Motor neuron (in vitro differentiated cells): ENCODE measurements at regions not wholly inside any gene's neighbourhood (a gene's known extent, or its start where the extent isn't known, plus 50 kb on each side); places are given as distances from the start of the nearest gene placed in this dataset.

ENCODE experiments used
- ATAC-seq, 8 experiments: fragments of 200-7000 bp; cut with Tn5 transposase; replicated peaks in 6 of 8; 2 replicates each; pipeline ENCODE4 v1.8.0; 2021; ENCODE audit warnings: mild to moderate bottlenecking in 8 of 8, moderate library complexity in 8 of 8
- H3K27ac ChIP-seq, 2 donors: fragments of 250-450 bp; sonication (Bioruptor Pico); 2 replicates each; pipeline ENCODE4 v1.9.0; 2021; ENCODE audit warnings: antibody characterized with exemption in 2 of 2, mild to moderate bottlenecking in 2 of 2, moderate library complexity in 1 of 2
- H3K4me1 ChIP-seq, 2 donors: fragments of 250-450 bp; sonication (Bioruptor Pico); replicated peaks in 1 of 2; 2 replicates each; pipeline ENCODE4 v1.6.1; 2021; ENCODE audit warnings: antibody characterized with exemption in 2 of 2, mild to moderate bottlenecking in 2 of 2, moderate library complexity in 1 of 2
- H3K4me3 ChIP-seq, 5 donors: fragments of 250-450 bp; sonication (Bioruptor Pico); 2 replicates each; pipeline ENCODE4 v1.9.0; 2021; ENCODE audit warnings: antibody characterized with exemption in 5 of 5, mild to moderate bottlenecking in 5 of 5, moderate library complexity in 4 of 5
- WGBS, 10 experiments: fragments of 450-650 bp; shearing (Covaris generic); methylation state at CpG; one replicate each; pipeline ENCODE4 v1.0.0; 2022; 5-methylcytosine and 5-hydroxymethylcytosine counted together
- in situ Hi-C, 9 experiments: fragments of 400-800 bp; cut with MboI; loops; one replicate each; pipeline ENCODE4 v1.15.0; 2021; ENCODE audit warnings: low sequenced_read_pairs in 9 of 9, low pct_unique_long_range_greater_than_20kb in 2 of 9; ENCODE audit not compliant: unreplicated experiment in 9 of 9

DNA sequence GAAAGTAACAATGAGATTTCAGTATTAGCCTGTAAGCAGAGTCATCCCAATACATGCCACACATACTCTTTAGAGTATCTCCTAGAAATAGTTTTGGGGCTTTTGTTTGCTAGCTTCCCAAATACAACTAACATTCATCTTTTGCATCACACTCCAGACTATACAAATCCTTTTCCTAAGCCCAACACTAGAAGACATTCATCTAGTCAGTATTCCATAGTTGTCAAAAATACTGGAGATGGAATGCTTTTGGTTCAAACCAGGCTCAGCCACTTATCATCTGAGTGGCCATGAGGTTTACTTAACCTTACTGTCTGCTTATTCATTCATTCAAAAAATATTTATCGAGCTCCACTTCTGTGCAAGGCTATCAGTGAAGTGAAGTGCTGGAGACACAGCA lies 205.1 kb upstream of the SGCD start:
- WGBS, 10 experiments: 0 to 100% (median 84%) methylated on average over 1 of the region's 1 CpG; no CpG with 5 or more reads in 2 of the 10 experiments
- in situ Hi-C loops: no loop called here
- Histone ChIP-seq H3K4me1 (no peaks in the 10 kb centered on the region), H3K4me3 (no peak overlapping the region), H3K27ac (no peak overlapping the region)
- no peak for ATAC-seq

GRCh38 chr5:156124708-156125107 lies 202.3 kb upstream of the SGCD start:
- ATAC-seq: peak in 2 of 8 experiments; percentile 40 to 52
- WGBS, 10 experiments: 83 to 100% methylated on average over 1 of the region's 1 CpG; no CpG with 5 or more reads in 8 of the 10 experiments
- Histone ChIP-seq H3K27ac (no peak overlapping the region), H3K4me1 (no peaks in the 10 kb centered on the region), H3K4me3 (no peak overlapping the region)
- in situ Hi-C loops: no loop called here

DNA sequence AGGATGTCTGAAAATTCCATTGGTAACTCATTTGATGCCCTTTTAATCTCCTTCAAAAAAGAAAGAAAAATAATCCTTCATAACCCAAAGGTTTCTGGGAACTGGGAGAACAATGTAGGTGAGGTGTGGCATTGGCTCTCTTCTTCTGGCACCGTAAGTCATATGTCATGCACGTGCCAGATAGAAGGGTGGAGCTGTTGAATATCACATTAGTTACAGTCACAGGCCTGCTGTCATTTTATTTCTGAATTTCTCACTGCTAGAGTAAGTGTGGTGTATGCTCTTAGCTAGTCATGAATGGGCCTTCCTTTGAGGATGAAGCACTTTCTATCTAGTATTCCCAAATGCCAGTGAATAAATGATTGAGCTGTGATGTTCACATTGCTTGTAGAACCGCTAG lies 201.8 kb upstream of the SGCD start:
- Histone ChIP-seq H3K4me1 (no peaks in the 10 kb centered on the region), H3K4me3 (no peak overlapping the region), H3K27ac (no peak overlapping the region)
- 43 to 100% (median 80%) methylated on average over 1 to 3 of the region's 3 CpGs; no CpG with 5 or more reads in 4 of the 10 experiments for WGBS, 10 experiments
- ATAC-seq: peak in 2 of 8 experiments; percentile 60 to 81
- in situ Hi-C loops: no loop called here

- 17 to 100% (median 63%) methylated on average over 1 of the region's 1 CpG; no CpG with 5 or more reads in 1 of the 10 experiments for WGBS, 10 experiments
- Histone ChIP-seq H3K4me1 (no peaks in the 10 kb centered on the region), H3K27ac (no peak overlapping the region), H3K4me3 (no peak overlapping the region)
- no peak for ATAC-seq
- in situ Hi-C loops: no loop called here
These were observed 200.2 kb upstream of the SGCD start for GRCh38 chr5:156126716-156127115.

DNA sequence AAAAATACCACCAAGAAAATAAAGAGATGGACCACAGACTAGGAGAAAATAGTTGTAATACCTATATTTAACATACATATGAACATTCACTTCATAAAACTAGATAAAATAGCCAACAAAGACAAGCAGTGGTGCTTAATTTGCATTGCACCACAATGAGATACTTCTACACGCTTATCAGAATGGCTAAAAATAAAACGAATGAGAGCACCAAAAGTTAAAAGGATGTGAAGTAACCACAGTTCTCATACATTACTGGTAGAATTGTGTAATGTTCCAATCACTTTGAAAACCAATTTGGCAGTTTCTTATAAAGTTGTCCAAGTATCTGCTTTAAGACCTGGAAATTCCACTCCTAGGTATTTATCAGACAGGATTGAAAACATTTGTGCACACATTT lies 198.9 kb upstream of the SGCD start:
- H3K4me3 ChIP-seq: no peak overlapping the region
- in situ Hi-C loops: no loop called here
- 20 to 100% (median 79%) methylated on average over 1 to 2 of the region's 2 CpGs; no CpG with 5 or more reads in 1 of the 10 experiments for WGBS, 10 experiments

GRCh38 chr5:156134216-156134615 lies 192.7 kb upstream of the SGCD start:
- no peak for ATAC-seq
- in situ Hi-C loops: no loop called here
- WGBS, 10 experiments: 80 to 100% (median 100%) methylated on average over 1 to 3 of the region's 3 CpGs; no CpG with 5 or more reads in 2 of the 10 experiments

More for the DNA sequence above, 198.9 kb upstream of the SGCD start:
- H3K4me1 ChIP-seq: no peaks in the 10 kb centered on the region
- ATAC-seq: no peak
- H3K27ac ChIP-seq: no peak overlapping the region

GRCh38 chr5:156135531-156135930 lies 191.4 kb upstream of the SGCD start:
- no peaks in the 10 kb centered on the region for H3K4me1 ChIP-seq
- ATAC-seq: no peak
- no peak overlapping the region for H3K27ac ChIP-seq
- in situ Hi-C loops: no loop called here
- 60 to 100% (median 67%) methylated on average over 1 of the region's 1 CpG; no CpG with 5 or more reads in 3 of the 10 experiments for WGBS, 10 experiments
- no peak overlapping the region for H3K4me3 ChIP-seq

More at GRCh38 chr5:156134216-156134615, 192.7 kb upstream of the SGCD start:
- H3K4me3 ChIP-seq: no peak overlapping the region
- no peak overlapping the region for H3K27ac ChIP-seq
- H3K4me1 ChIP-seq: no peaks in the 10 kb centered on the region

GRCh38 chr5:156137071-156137869 lies 189.7 kb upstream of the SGCD start:
- in situ Hi-C loops: no loop called here
- WGBS, 10 experiments: 4 to 95% (median 57%) methylated on average over 3 to 5 of the region's 5 CpGs; no CpG with 5 or more reads in 2 of the 10 experiments
- peak in 2 of 8 experiments; percentile 90 to 95 for ATAC-seq
- H3K27ac ChIP-seq: no peak overlapping the region
- no peak overlapping the region for H3K4me3 ChIP-seq
- H3K4me1 ChIP-seq: no peaks in the 10 kb centered on the region

DNA sequence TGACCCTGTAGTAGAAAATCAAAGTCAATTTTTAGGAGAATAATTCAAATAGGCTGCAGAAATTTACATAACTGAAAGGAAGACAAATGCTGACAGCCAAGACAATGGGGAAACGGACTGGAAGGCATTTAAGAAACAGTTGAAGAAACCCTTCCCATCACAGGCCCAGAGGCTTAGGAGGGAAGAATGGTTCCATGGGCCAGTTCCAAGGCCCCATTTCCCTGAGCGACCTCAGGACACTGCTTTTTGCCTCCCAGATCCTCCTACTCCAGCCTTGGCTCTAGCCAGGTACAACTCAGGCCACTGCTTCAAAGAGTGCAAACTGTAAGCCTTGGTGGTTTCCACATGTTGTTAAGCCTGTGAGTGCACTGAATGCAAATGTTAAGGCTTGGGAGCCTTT lies 184.1 kb upstream of the SGCD start:
- no peak for ATAC-seq
- no peaks in the 10 kb centered on the region for H3K4me1 ChIP-seq
- in situ Hi-C loops: no loop called here

DNA sequence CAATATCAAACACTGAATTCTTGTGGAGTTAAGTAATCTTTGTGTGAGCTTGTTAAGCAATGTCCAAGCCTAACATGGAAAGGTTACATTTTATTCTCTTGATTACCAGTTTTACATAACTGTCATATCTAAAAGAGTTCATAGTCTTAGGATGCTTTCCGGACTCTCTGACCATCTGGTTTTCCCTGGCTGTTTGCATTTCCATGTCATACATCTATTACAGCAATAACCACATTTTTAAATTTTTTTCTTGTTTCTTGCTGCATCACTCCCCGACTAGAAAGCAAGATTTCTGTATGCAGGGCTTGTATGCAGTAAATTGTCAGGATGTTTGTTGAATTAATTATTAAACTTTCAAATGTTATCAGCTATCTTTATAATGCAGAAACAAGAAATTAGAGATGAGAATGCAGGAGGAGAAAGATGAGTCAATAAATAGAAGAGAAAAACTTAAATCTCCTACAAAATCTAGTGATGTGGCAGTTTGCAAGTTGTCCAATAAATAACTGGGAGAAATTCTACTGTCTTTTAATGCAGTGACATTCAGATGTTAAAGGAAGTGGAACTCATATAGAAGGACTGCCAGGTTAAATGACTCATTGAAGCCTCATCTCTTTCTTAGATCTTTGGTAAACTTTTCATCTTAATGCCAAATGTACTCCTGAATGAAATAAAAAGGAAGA lies 179.6 kb upstream of the SGCD start:
- 0 to 86% (median 50%) methylated on average over 1 to 2 of the region's 2 CpGs; no CpG with 5 or more reads in 2 of the 10 experiments for WGBS, 10 experiments
- H3K4me3 ChIP-seq: no peak overlapping the region
- no peaks in the 10 kb centered on the region for H3K4me1 ChIP-seq
- in situ Hi-C loops: no loop called here
- peak in 3 of 8 experiments; percentile 17 to 95 (median 88) for ATAC-seq
- H3K27ac ChIP-seq: no peak overlapping the region

More for the DNA sequence above, 184.1 kb upstream of the SGCD start:
- H3K4me3 ChIP-seq: no peak overlapping the region
- WGBS, 10 experiments: 80 to 100% (median 100%) methylated on average over 1 to 2 of the region's 2 CpGs; no CpG with 5 or more reads in 2 of the 10 experiments
- H3K27ac ChIP-seq: no peak overlapping the region

GRCh38 chr5:156147944-156148285 lies 179.0 kb upstream of the SGCD start:
- no peak overlapping the region for H3K4me3 ChIP-seq
- ATAC-seq: peak in 1 of 8 experiments; percentile 14
- in situ Hi-C loops: no loop called here
- WGBS, 10 experiments: 0 to 90% (median 60%) methylated on average over 1 of the region's 1 CpG; no CpG with 5 or more reads in 1 of the 10 experiments
- H3K4me1 ChIP-seq: no peaks in the 10 kb centered on the region
- no peak overlapping the region for H3K27ac ChIP-seq

- no peak overlapping the region for H3K4me3 ChIP-seq
- WGBS, 10 experiments: 100% methylated on average over 1 of the region's 1 CpG; no CpG with 5 or more reads in 7 of the 10 experiments
- no peak overlapping the region for H3K27ac ChIP-seq
- H3K4me1 ChIP-seq: no peaks in the 10 kb centered on the region
- no peak for ATAC-seq
- in situ Hi-C loops: no loop called here
These were observed 178.7 kb upstream of the SGCD start for GRCh38 chr5:156148301-156148700.

DNA sequence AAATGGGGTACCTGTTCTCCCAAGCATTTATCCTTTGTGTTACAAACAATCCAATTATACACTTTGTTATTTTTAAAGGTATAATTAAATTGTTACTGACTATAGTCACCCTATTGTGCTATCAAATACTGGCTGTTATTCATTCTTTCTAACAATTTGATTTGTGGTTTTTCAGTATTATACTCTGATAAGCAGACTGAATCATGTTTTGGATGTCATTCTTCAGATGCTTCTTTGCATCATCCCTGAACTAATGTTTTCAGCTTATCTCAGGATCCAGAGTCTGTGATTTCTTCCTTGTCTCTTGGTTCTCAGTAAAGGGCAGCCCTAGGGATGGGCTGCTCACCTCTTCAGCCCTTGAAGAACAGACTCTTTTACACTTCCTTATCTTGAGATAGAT lies 177.8 kb upstream of the SGCD start:
- Histone ChIP-seq H3K4me3 (no peak overlapping the region), H3K4me1 (no peaks in the 10 kb centered on the region), H3K27ac (no peak overlapping the region)
- in situ Hi-C loops: no loop called here
- ATAC-seq: no peak
